A673 (cell line): ENCODE measurements at regions not wholly inside any gene's neighbourhood (a gene's known extent, or its start where the extent isn't known, plus 50 kb on each side); places are given as distances from the start of the nearest gene placed in this dataset.

Experiments used
- BruUV-seq: library from RNA; stranded (reverse); fragments of 400-500 nt; replicated peaks from 2 replicates; lab custom pipeline; 2021; lab: Mats Ljungman, UMichigan
- CTCF ChIA-PET: fragments of 300-600 bp; sonication (Branson Sonifier 250); formaldehyde crosslinking; loops from one replicate; lab custom pipeline; 2022; ENCODE audit warnings: antibody characterized with exemption; lab: Charles Lee
- POLR2A ChIA-PET: fragments of 300-600 bp; sonication (Branson Sonifier 250); formaldehyde crosslinking; loops from one replicate; lab custom pipeline; 2022; ENCODE audit warnings: antibody characterized with exemption; ENCODE audit not compliant: low non-redundant PET; lab: Charles Lee
- DNase-seq: peaks from one replicate; pipeline ENCODE4 v3.0.0-alpha.2; 2015; ENCODE audit warnings: low spot score
- H3K27ac ChIP-seq: fragments of 200-600 bp; sonication (generic); 2 replicates; pipeline ENCODE4 v1.5.1; 2016; ENCODE audit warnings: mixed run types, low read depth, mild to moderate bottlenecking, mixed read lengths, antibody characterized with exemption, low read length; ENCODE audit not compliant: poor library complexity, severe bottlenecking
- H3K27me3 ChIP-seq: fragments of 200-600 bp; sonication (generic); replicated peaks from 2 replicates; pipeline ENCODE4 v1.6.1; 2017; ENCODE audit warnings: mixed run types, low read depth, mild to moderate bottlenecking, mixed read lengths, antibody characterized with exemption, low read length; ENCODE audit not compliant: insufficient read depth, poor library complexity
- H3K36me3 ChIP-seq: fragments of 200-600 bp; sonication (generic); 2 replicates; pipeline ENCODE4 v1.6.1; 2016; ENCODE audit warnings: mixed run types, mild to moderate bottlenecking, mixed read lengths, antibody characterized with exemption, low read length; ENCODE audit not compliant: insufficient read depth, poor library complexity, severe bottlenecking
- H3K4me1 ChIP-seq: fragments of 200-600 bp; sonication (generic); 2 replicates; pipeline ENCODE4 v1.6.1; 2017; ENCODE audit warnings: mixed run types, mild to moderate bottlenecking, mixed read lengths, antibody characterized with exemption, low read length; ENCODE audit not compliant: insufficient read depth, poor library complexity, severe bottlenecking
- H3K4me3 ChIP-seq: fragments of 200-600 bp; sonication (generic); 2 replicates; pipeline ENCODE4 v1.5.1; 2016; ENCODE audit warnings: low read depth, mixed run types, mild to moderate bottlenecking, mixed read lengths, low read length; ENCODE audit not compliant: poor library complexity, severe bottlenecking
- H3K9me3 ChIP-seq: fragments of 200-600 bp; sonication (generic); 2 replicates; pipeline ENCODE4 v1.6.1; 2016; ENCODE audit warnings: mixed run types, low read depth, mild to moderate bottlenecking, mixed read lengths, antibody characterized with exemption, low read length; ENCODE audit not compliant: poor library complexity, severe bottlenecking
- EZH2 ChIP-seq: fragments of 200-600 bp; sonication (generic); IDR thresholded peaks from 2 replicates; pipeline ENCODE4 v1.6.1; 2017; ENCODE audit warnings: borderline replicate concordance, low read depth, mild to moderate bottlenecking, mixed read lengths, antibody characterized with exemption, low read length; ENCODE audit not compliant: poor library complexity, severe bottlenecking
- intact Hi-C: fragments of 100-400 bp; cut with micrococcal nuclease; formaldehyde crosslinking; loops from one replicate; pipeline ENCODE4 v1.10.0; 2022; ENCODE audit not compliant: unreplicated experiment
- TF ChIP-seq, protein P1 (sequence below): fragments of 300-800, 200-600 bp; sonication (generic); conservative IDR thresholded peaks from 2 replicates; pipeline ENCODE4 v1.5.1; 2017; ENCODE audit warnings: low read depth, mild to moderate bottlenecking, antibody characterized with exemption, low read length, moderate library complexity, mixed read lengths

DNA sequence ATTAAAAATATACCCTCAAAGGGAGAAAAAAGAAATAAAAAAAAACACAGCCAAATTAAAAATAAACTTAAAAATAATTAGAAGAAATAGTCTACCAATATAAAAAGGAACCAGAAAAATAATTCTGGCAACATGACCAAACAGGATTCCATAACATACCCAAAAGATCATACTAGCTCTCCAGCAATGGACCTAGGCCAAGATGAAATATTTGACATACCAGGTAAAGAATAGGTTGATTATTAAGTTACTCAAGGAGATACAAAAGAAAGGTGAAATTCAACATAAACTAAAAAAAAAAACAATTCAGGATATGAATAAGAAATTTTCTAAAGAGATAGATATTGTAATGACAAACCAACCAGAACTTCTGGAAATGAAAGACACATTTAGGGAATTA, 121.3 kb upstream of the SCAF11 start:
- Histone ChIP-seq H3K36me3 (no peaks in the 10 kb centered on the region), H3K27ac (no peak overlapping the region), H3K27me3 (no peaks in the 10 kb centered on the region), H3K4me1 (no peaks in the 10 kb centered on the region), H3K9me3 (peaks cover 11% of the 10 kb centered on the region), H3K4me3 (no peak overlapping the region)
- CTCF ChIA-PET = interaction anchor here (0.6 kb wide), 1 partner anchor 13 kb away, joined by 16 read pairs; no protein-coding TSS in a partner anchor
- POLR2A ChIA-PET = no interaction called here
- no TSS peak for BruUV-seq
- intact Hi-C loops = no loop called here
- DNase-seq = no peak
- no peak for TF ChIP-seq EZH2
- TF ChIP-seq, protein P1, sequence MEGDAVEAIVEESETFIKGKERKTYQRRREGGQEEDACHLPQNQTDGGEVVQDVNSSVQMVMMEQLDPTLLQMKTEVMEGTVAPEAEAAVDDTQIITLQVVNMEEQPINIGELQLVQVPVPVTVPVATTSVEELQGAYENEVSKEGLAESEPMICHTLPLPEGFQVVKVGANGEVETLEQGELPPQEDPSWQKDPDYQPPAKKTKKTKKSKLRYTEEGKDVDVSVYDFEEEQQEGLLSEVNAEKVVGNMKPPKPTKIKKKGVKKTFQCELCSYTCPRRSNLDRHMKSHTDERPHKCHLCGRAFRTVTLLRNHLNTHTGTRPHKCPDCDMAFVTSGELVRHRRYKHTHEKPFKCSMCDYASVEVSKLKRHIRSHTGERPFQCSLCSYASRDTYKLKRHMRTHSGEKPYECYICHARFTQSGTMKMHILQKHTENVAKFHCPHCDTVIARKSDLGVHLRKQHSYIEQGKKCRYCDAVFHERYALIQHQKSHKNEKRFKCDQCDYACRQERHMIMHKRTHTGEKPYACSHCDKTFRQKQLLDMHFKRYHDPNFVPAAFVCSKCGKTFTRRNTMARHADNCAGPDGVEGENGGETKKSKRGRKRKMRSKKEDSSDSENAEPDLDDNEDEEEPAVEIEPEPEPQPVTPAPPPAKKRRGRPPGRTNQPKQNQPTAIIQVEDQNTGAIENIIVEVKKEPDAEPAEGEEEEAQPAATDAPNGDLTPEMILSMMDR = no peak

DNA sequence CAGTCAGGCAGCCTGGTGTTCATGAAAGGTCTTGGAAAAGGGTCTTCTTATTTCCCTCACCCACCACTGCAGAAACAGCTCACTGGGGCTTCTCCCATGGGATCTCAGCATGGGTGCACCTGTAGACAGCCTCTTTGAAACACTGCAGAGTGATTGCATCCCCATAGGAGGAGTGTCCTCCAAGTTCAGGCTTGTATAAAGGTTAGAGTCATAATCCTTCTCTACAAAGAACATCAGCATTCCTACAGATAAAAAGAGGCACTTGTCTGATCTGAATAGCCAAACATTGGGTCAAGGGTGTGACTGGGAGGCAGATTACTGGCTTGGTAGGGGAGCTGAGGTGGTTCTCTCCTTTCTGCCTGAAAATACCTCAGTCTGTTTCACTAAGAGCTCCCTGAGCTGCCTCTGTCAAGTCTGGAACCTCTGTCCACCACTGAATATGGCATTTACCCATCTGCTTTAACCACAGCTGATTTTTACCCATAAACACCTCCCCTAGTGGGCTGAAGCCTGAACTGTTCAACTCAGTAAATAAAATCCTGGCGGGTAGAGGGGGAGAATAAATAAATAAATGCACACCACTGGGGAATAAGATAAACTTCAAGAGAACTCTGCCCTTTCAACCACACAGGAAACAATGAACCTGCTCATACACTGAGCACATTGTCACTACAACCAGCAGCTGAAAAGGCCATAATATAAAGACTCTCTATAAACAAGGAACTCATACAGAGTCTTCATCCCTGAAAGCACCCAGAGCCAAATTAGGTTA, 120.7 kb upstream of the SCAF11 start:
- TF ChIP-seq, protein P1 = 0 out of 2 replicates have a peak, but pooled peaks have one; percentile 26
- no peak for TF ChIP-seq EZH2
- intact Hi-C loops = no loop called here
- ChIA-PET POLR2A (no interaction called here), CTCF (no interaction called here)
- no peaks in the 10 kb centered on the region for H3K36me3 ChIP-seq
- no peaks in the 10 kb centered on the region for H3K27me3 ChIP-seq
- no peak overlapping the region for H3K4me3 ChIP-seq
- H3K4me1 ChIP-seq = no peaks in the 10 kb centered on the region
- BruUV-seq = no TSS peak
- peaks cover 11% of the 10 kb centered on the region for H3K9me3 ChIP-seq
- no peak for DNase-seq
- H3K27ac ChIP-seq = no peak overlapping the region

DNA sequence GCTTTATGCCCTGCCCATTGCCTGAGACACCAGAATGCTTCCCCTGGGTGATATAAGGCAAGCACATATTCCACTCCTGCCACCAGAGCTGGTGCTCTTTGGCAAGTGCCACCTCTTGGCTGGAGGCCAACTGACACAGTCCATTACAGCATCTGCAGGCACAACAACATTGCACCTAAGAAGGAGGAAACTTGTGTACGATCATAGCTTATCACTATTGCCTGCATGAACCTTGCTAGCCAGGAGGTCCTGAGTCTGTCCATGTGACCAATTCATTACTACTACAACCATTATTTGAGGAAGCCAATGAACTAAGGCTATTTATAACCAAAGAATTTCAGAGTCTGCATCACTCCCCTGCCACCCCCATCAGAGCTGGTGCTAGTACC, 119.8 kb upstream of the SCAF11 start:
- Histone ChIP-seq H3K36me3 (no peaks in the 10 kb centered on the region), H3K27ac (no peak overlapping the region), H3K27me3 (no peaks in the 10 kb centered on the region), H3K4me3 (no peak overlapping the region), H3K9me3 (peaks cover 11% of the 10 kb centered on the region), H3K4me1 (no peaks in the 10 kb centered on the region)
- intact Hi-C loops = no loop called here
- ChIA-PET POLR2A (no interaction called here), CTCF (no interaction called here)
- TF ChIP-seq, protein P1 = no peak
- TF ChIP-seq EZH2 = no peak
- DNase-seq = no peak
- no TSS peak for BruUV-seq
